ENCODE measurements at regions not wholly inside any gene's neighbourhood (a gene's known extent, or its start where the extent isn't known, plus 50 kb on each side); places are given as distances from the start of the nearest gene placed in this dataset.
A peak's percentile ranks its signal among the peaks of the same experiment; 100 is the strongest.

DNA sequence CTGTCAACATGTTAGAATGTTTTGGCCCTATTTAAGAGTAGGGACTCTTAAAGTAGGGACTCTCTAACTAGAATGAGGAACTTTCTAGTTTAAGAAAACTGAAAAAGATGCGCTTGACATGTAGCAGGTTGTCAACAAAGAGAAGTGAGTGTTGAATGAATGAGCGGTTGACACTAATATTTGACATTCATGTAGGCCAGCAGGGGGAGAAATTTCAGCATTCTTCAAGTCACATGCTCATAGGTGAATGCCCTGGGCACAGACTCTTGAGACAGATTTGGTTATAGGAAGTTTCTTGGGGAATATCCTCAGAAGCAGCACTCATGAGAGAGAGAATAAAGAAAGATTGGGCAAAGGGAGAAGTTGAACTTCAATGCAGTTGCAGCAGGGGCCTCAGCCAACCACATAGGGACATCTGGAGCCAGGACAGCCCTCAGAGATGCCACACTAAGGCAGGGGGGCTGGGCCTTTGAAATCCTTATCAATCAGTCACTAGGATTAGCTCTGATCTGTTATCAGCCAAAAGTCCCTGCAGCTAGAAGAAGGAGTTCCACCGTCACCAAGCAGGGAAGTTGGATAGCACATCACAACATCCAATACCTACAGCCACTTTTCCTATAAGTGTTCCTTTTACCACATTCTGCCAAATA lies 145.1 kb upstream of the FKBP1C start:
- no peak for DNase-seq
- Histone ChIP-seq H3K4me3 (ENCODE audit: insufficient read depth, low read depth, low read length) (no peak overlapping the region), H3K36me3 (replicated peaks; ENCODE audit: control insufficient read depth, insufficient read depth, low read length) (no peaks in the 10 kb centered on the region), H3K27me3 (ENCODE audit: control insufficient read depth, insufficient read depth, low read length) (no peaks in the 10 kb centered on the region)

DNA sequence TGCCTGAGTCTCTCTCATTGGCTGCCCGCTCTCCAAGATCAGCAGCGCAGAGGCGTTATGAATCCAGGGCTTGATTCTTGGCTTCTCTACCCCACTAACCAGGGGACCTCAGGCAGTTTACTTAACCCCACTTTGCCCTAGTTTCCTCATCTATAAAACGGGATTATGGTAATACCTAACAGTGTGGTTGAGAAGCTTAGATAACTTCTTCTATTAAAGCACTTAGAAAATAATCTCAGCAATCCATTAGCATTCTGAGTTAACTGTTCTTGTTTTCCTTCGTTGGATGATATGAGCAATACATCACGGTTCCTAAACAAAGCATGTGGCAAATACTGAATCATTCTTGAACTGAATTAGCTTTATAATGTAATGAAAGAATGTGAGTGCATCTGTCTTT lies 116.3 kb upstream of the FKBP1C start:
- no peak for DNase-seq
- Histone ChIP-seq H3K27me3 (ENCODE audit: control insufficient read depth, insufficient read depth, low read length) (no peaks in the 10 kb centered on the region), H3K4me3 (ENCODE audit: insufficient read depth, low read depth, low read length) (no peak overlapping the region), H3K36me3 (replicated peaks; ENCODE audit: control insufficient read depth, insufficient read depth, low read length) (no peaks in the 10 kb centered on the region)

DNA sequence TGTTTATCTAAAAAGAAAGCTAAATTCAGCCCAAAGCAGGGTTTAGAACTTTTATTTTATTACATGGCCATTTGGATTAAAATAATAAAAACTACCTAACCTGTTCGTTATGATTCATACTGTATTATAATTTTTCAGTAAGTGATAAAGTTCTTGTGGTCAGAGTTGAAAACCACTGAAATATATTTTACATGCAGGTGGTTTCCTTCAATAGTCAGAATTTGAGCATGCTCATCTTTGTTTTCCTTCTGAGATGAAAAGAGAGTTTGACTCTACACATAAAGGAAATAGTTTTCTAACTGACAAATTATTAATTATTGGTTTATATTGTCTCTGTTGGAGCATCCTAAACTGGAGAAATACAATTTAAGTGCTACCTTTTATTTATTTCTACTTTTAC lies 114.0 kb upstream of the FKBP1C start:
- no peaks in the 10 kb centered on the region for H3K27me3 ChIP-seq (ENCODE audit: control insufficient read depth, insufficient read depth, low read length)
- no peak for DNase-seq
- no peaks in the 10 kb centered on the region for H3K36me3 ChIP-seq (replicated peaks; ENCODE audit: control insufficient read depth, insufficient read depth, low read length)
- H3K4me3 ChIP-seq (ENCODE audit: insufficient read depth, low read depth, low read length), result no peak overlapping the region

DNA sequence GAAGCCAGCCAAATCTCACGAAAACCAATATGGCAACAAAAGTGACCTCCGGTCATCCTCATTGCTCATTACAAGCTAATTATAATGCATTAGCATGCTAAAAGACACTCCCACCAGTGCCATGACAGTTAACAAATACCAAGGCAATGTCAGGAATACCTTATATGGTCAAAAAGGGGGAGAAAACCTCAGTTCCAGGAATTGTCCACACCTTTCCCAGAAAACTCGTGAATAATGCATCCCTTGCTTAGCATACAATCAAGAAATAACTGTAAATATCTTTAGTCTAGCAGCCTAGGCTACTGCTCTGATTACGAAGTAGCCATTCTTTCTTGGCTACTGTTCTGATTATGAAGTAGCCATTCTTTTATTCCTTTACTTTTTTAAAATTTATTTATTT lies 112.5 kb upstream of the FKBP1C start:
- no peak for DNase-seq
- Histone ChIP-seq H3K27me3 (ENCODE audit: control insufficient read depth, insufficient read depth, low read length) (no peaks in the 10 kb centered on the region), H3K36me3 (replicated peaks; ENCODE audit: control insufficient read depth, insufficient read depth, low read length) (no peaks in the 10 kb centered on the region), H3K4me3 (ENCODE audit: insufficient read depth, low read depth, low read length) (no peak overlapping the region)

DNA sequence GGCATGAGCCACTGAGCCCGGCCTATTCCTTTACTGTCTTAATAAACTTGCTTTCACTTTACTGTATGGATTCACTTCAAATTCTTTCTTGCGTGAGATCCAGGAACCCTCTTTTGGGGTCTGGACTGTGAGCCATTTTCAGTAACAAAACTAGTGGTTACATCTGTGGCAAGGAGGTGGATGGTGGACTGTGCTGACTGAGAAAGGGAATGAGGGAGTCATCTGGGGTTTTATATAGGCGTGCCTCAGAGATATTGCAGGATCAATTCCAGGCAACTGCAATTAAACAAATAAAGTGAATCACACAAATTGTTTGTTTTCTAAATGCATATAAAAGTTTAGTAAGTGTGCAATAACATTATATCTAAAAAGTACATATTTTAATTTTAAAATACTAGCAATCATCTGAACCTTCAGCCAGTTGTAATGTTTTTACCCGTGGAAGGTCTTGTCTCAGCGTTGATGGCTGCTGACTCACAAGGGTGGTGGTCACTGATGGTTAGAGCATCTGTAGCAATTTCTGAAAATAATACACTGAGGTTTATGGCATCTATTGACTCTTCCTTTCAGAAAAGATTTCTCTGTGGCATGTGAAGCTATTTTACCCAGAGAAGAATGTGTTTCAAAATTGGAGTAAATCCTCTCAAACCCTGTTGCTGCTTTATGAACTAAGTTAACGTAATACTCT lies 111.4 kb upstream of the FKBP1C start:
- H3K27me3 ChIP-seq (ENCODE audit: control insufficient read depth, insufficient read depth, low read length), result no peaks in the 10 kb centered on the region
- no peaks in the 10 kb centered on the region for H3K36me3 ChIP-seq (replicated peaks; ENCODE audit: control insufficient read depth, insufficient read depth, low read length)
- no peak overlapping the region for H3K4me3 ChIP-seq (ENCODE audit: insufficient read depth, low read depth, low read length)
- DNase-seq, result no peak

DNA sequence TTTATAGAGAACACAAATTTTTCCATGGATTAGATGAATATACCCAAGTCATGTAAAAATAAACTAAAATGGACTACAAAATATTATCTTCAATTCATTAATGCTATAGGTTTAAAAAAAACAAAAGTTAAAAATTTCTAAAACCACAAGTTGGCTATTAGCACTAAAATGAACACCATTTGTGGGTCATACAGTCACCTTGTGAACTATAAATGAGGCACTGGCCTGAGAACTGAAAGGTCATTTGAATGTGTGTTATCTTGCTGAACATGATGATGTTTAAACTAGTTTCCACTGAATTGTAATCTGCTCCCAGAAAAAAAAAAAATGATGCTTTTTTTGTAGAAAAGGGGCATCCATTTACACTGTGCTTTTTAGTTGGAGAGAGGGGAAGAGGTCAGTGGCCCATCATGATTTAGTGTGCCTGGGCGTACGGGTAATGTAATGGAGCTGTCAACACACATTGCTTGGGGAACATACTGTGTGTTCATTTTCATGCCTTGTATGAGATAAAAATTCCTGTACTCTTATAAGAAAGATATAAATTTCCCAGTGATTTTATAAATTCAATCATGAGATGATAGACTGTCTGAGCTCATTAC lies 96.6 kb upstream of the FKBP1C start:
- Histone ChIP-seq H3K4me3 (ENCODE audit: insufficient read depth, low read depth, low read length) (no peak overlapping the region), H3K27me3 (ENCODE audit: control insufficient read depth, insufficient read depth, low read length) (no peaks in the 10 kb centered on the region), H3K36me3 (replicated peaks; ENCODE audit: control insufficient read depth, insufficient read depth, low read length) (no peaks in the 10 kb centered on the region)
- DNase-seq, result no peak

DNA sequence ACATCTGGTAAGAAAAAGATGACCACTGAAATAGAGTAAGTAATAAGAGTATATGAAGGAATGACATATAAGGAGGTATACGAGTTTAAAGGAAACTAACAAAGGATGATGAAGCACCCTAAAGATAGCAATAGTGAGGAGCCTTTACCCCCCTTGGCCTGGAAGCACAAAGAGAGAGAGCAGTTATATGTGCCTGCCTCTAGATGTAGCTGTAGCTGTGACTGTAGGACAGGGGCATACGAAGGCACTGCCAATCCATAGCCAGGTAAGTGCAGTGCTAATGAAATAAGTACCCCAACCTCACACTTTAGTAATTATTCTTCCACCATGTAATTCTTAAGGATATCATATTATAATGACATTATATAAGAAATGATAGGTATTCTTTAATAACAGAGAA lies 90.1 kb upstream of the FKBP1C start:
- DNase-seq, result peak; percentile 4

DNA sequence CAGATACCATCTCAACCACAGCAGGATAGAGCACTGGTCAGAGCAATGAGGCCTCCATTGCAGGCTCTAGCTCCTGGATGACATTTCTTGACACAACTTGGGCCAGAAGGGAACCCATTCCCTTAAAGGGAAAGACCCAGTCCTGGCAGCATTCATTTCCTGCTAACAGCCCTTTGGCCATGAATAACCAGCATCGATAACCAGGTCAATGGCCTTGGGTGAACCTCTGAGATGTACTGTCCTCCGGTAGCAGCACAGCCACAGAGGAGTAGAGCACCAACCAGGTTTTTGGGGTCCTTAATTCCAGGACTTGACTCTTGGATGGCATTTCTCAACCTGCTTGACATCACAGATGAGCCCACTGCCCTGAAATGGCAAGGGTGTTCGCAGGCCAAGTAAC lies 71.2 kb upstream of the FKBP1C start:
- no peak overlapping the region for H3K4me3 ChIP-seq (ENCODE audit: insufficient read depth, low read depth, low read length)
- no peak for DNase-seq
- H3K27me3 ChIP-seq (ENCODE audit: control insufficient read depth, insufficient read depth, low read length), result no peaks in the 10 kb centered on the region
- H3K36me3 ChIP-seq (replicated peaks; ENCODE audit: control insufficient read depth, insufficient read depth, low read length), result no peaks in the 10 kb centered on the region

More for the DNA sequence above, 90.1 kb upstream of the FKBP1C start:
- H3K36me3 ChIP-seq (replicated peaks; ENCODE audit: control insufficient read depth, insufficient read depth, low read length), result no peaks in the 10 kb centered on the region
- no peak overlapping the region for H3K4me3 ChIP-seq (ENCODE audit: insufficient read depth, low read depth, low read length)
- H3K27me3 ChIP-seq (ENCODE audit: control insufficient read depth, insufficient read depth, low read length), result no peaks in the 10 kb centered on the region

DNA sequence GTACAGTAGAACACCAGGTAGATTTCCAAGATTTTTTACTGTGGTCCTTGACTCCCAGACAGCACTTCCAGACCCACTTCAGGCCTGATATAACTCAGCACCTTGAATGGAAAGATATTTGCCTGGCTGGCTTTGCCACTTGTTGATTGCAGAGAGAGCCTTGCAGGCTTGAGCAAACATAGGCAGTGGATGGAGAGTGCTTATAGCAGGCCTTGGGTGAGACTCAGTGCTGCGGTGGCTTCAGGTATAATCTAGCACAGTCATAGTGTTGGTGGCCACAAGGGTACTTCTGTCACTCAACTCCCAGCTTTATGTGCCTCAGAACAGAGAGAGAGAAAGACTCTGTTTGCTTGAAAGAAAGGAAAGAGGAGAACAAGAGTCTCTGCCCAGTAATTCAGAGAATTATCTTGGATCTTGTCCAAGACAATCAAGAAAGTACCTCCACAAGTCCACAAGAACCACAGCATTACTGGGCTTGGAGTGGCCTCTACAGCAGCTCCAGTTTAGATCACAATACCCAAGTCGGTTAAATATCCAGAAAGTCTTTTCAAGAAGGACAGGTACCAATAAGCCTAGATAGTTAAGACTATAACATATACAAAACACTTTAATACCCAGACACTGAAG lies 70.5 kb upstream of the FKBP1C start:
- Histone ChIP-seq H3K4me3 (ENCODE audit: insufficient read depth, low read depth, low read length) (no peak overlapping the region), H3K36me3 (replicated peaks; ENCODE audit: control insufficient read depth, insufficient read depth, low read length) (no peaks in the 10 kb centered on the region), H3K27me3 (ENCODE audit: control insufficient read depth, insufficient read depth, low read length) (no peaks in the 10 kb centered on the region)
- no peak for DNase-seq

DNA sequence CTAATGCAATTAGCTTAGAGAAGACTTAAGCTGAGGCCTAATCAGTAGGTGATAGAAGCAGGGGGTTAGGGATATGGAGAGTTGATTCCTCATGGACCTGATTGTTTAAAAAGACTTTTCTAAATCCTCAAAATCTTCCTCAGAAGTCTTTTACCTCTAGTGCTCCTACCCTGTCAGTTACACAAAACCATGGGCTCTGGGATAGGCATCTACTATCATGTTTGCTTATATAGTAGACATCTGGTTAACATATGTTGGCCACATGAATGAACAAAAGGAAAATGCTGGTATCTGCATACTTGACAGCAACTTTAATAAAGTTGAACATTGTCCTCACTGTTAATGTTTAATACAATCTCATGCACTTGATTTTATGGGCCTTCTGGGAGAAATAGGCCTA lies 61.5 kb upstream of the FKBP1C start:
- Histone ChIP-seq H3K36me3 (replicated peaks; ENCODE audit: control insufficient read depth, insufficient read depth, low read length) (no peaks in the 10 kb centered on the region), H3K27me3 (ENCODE audit: control insufficient read depth, insufficient read depth, low read length) (no peaks in the 10 kb centered on the region), H3K4me3 (ENCODE audit: insufficient read depth, low read depth, low read length) (no peak overlapping the region)
- no peak for DNase-seq

DNA sequence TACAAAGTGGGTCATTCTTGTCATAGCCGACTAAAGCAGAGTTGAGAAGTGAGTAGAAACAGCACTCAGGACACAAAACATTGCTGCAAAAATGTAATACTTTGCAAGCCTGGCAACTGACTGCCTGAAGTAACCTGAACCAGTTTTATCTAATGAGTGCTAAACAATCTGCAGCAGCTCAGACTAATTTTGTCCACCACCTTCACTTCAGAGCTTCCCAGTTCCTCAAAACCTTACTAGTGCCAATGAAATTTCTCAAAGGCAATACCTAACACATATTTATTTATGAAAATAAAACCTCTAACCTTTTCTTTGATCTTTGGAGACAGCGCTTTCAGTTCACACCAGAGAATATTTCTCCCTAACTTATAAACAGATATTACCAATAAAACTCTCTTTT lies 56.7 kb upstream of the FKBP1C start:
- H3K36me3 ChIP-seq (replicated peaks; ENCODE audit: control insufficient read depth, insufficient read depth, low read length), result no peaks in the 10 kb centered on the region
- no peak for DNase-seq
- H3K27me3 ChIP-seq (ENCODE audit: control insufficient read depth, insufficient read depth, low read length), result no peaks in the 10 kb centered on the region
- H3K4me3 ChIP-seq (ENCODE audit: insufficient read depth, low read depth, low read length), result no peak overlapping the region
